ENCODE measurements at regions not wholly inside any gene's neighbourhood (a gene's known extent, or its start where the extent isn't known, plus 50 kb on each side); places are given as distances from the start of the nearest gene placed in this dataset.

DNA sequence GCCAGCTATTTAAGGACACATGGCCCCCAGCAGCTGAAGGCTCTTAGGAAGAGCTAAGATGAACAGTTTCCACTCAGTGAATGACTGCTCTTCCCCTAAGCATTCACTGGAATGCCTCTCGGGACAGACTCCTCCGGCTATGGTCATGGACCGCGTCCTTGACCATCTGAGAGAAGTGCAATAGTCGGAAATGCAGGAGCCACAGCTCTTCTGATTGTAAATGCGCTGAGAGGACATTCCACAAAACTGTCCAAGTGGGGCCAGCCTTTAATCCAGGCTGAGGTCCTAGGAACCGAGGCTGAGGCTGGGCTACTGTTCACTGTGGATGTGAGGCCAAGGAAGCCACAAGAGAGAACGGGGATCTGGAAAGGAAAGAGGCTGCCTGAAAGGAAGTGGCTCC is 162.0 kb upstream of the TMEM72 start:
- no peak for TF ChIP-seq ZNF70 (CRISPR knock-in tag; IDR thresholded peaks at IDR 0.05)
- TF ChIP-seq, protein P1, sequence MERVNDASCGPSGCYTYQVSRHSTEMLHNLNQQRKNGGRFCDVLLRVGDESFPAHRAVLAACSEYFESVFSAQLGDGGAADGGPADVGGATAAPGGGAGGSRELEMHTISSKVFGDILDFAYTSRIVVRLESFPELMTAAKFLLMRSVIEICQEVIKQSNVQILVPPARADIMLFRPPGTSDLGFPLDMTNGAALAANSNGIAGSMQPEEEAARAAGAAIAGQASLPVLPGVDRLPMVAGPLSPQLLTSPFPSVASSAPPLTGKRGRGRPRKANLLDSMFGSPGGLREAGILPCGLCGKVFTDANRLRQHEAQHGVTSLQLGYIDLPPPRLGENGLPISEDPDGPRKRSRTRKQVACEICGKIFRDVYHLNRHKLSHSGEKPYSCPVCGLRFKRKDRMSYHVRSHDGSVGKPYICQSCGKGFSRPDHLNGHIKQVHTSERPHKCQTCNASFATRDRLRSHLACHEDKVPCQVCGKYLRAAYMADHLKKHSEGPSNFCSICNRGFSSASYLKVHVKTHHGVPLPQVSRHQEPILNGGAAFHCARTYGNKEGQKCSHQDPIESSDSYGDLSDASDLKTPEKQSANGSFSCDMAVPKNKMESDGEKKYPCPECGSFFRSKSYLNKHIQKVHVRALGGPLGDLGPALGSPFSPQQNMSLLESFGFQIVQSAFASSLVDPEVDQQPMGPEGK (CRISPR knock-in tag; IDR thresholded peaks at IDR 0.05; ENCODE audit: borderline replicate concordance) = no peak
- TF ChIP-seq, protein P2, sequence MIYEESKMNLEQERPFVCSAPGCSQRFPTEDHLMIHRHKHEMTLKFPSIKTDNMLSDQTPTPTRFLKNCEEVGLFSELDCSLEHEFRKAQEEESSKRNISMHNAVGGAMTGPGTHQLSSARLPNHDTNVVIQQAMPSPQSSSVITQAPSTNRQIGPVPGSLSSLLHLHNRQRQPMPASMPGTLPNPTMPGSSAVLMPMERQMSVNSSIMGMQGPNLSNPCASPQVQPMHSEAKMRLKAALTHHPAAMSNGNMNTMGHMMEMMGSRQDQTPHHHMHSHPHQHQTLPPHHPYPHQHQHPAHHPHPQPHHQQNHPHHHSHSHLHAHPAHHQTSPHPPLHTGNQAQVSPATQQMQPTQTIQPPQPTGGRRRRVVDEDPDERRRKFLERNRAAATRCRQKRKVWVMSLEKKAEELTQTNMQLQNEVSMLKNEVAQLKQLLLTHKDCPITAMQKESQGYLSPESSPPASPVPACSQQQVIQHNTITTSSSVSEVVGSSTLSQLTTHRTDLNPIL (CRISPR knock-in tag; IDR thresholded peaks at IDR 0.05; ENCODE audit: low read depth) = no peak
- TF ChIP-seq RARB (CRISPR knock-in tag; IDR thresholded peaks at IDR 0.05) = no peak
- TF ChIP-seq SNAI2 (CRISPR knock-in tag; IDR thresholded peaks at IDR 0.05) = no peak
- TF ChIP-seq TCF4 (CRISPR knock-in tag; IDR thresholded peaks at IDR 0.05; ENCODE audit: borderline replicate concordance) = no peak

Data from SK-N-SH treated with all-trans-retinoic acid at 6 μM for 48 hours (cell line).